Loucy (cell line): ENCODE measurements at regions not wholly inside any gene's neighbourhood (a gene's known extent, or its start where the extent isn't known, plus 50 kb on each side); places are given as distances from the start of the nearest gene placed in this dataset.

Source experiments
- EZH2phosphoT487 ChIP-seq: fragments of 200-600 bp; IDR thresholded peaks from 2 replicates; pipeline ENCODE4 v1.6.1; 2018; ENCODE audit warnings: antibody characterized with exemption, mild to moderate bottlenecking, moderate library complexity, borderline replicate concordance
- TF ChIP-seq, protein P1 (sequence below): fragments of 200-600 bp; sonication (generic); conservative IDR thresholded peaks from 2 replicates; pipeline ENCODE4 v1.5.1; 2014; ENCODE audit warnings: mild to moderate bottlenecking, antibody characterized with exemption, low read length

DNA sequence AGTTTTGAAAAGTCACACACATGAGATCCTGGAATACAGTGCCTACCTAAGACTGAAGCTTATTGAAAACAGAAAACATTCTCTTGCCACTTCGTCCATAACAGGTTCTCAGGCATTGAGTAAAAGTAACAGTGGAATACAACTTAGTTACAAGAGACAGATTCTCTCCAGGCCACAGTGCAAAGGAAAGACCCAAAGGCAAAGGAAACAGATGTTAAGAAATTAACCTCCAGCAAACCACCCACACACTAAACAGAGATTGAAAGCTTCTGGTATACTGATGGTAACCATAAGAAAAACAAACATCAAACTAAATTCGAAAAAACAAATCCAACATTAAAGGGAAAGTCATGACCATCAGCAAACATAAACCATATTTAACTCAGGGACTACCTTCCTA is 914.7 kb downstream of the SLITRK5 start:
- TF ChIP-seq, protein P1, sequence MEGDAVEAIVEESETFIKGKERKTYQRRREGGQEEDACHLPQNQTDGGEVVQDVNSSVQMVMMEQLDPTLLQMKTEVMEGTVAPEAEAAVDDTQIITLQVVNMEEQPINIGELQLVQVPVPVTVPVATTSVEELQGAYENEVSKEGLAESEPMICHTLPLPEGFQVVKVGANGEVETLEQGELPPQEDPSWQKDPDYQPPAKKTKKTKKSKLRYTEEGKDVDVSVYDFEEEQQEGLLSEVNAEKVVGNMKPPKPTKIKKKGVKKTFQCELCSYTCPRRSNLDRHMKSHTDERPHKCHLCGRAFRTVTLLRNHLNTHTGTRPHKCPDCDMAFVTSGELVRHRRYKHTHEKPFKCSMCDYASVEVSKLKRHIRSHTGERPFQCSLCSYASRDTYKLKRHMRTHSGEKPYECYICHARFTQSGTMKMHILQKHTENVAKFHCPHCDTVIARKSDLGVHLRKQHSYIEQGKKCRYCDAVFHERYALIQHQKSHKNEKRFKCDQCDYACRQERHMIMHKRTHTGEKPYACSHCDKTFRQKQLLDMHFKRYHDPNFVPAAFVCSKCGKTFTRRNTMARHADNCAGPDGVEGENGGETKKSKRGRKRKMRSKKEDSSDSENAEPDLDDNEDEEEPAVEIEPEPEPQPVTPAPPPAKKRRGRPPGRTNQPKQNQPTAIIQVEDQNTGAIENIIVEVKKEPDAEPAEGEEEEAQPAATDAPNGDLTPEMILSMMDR, result no peak
- TF ChIP-seq EZH2phosphoT487, result no peak
